Spleen (tissue), 11 donors: ENCODE measurements at regions not wholly inside any gene's neighbourhood (a gene's known extent, or its start where the extent isn't known, plus 50 kb on each side); places are given as distances from the start of the nearest gene placed in this dataset.

Experiments
- DNase-seq: peaks from one replicate; pipeline ENCODE4 v3.0.0-alpha.2; 2020
- H3K27ac ChIP-seq, 8 donors: fragments of 200-600 bp; sonication (generic) in 7 of 8; 1 replicate in 4 of 8; 2 replicates in 4 of 8; pipeline versions ENCODE4 v1.5.0 to v1.8.0; 2016 to 2021; ENCODE audit warnings: inconsistent platforms in 4 of 8, mild to moderate bottlenecking in 4 of 8, moderate library complexity in 1 of 8
- H3K27me3 ChIP-seq, 7 donors: fragments of 200-600 bp; sonication (generic) in 6 of 7; replicated peaks in 1 of 7; 1 replicate in 4 of 7; 2 replicates in 3 of 7; pipeline versions ENCODE4 v1.5.0 to v1.8.0; 2016 to 2021; ENCODE audit warnings: inconsistent platforms in 3 of 7, mild to moderate bottlenecking in 1 of 7
- H3K36me3 ChIP-seq, 6 donors: fragments of 200-600 bp; sonication (generic) in 5 of 6; 1 replicate in 4 of 6; 2 replicates in 2 of 6; pipeline versions ENCODE4 v1.5.0 to v1.8.0; 2016 to 2021; ENCODE audit warnings: inconsistent platforms in 2 of 6
- H3K4me1 ChIP-seq, 6 donors: fragments of 200-600 bp; sonication (generic) in 5 of 6; 1 replicate in 3 of 6; 2 replicates in 3 of 6; pipeline versions ENCODE4 v1.5.0 to v1.8.0; 2016 to 2021; ENCODE audit warnings: inconsistent platforms in 3 of 6
- H3K4me3 ChIP-seq, 8 donors: fragments of 200-600 bp; sonication (generic) in 7 of 8; 1 replicate in 4 of 8; 2 replicates in 4 of 8; pipeline versions ENCODE4 v1.5.0 to v1.8.0; 2016 to 2021; ENCODE audit warnings: inconsistent platforms in 4 of 8, mild to moderate bottlenecking in 4 of 8, moderate library complexity in 2 of 8
- H3K9me3 ChIP-seq, 8 donors: fragments of 200-600 bp; sonication (generic) in 7 of 8; 1 replicate in 4 of 8; 2 replicates in 4 of 8; pipeline versions ENCODE4 v1.5.0 to v1.8.0; 2016 to 2021; ENCODE audit warnings: inconsistent platforms in 4 of 8
- POLR2A ChIP-seq, 3 donors: fragments of 450-650 bp; IDR thresholded peaks; one replicate each; pipeline ENCODE4 v1.5.1; 2017; ENCODE audit warnings: antibody characterized with exemption in 3 of 3, mild to moderate bottlenecking in 1 of 3
- POLR2AphosphoS5 ChIP-seq, 3 donors: sonication (generic); formaldehyde crosslinking; IDR thresholded peaks; one replicate each; pipeline ENCODE4 v1.5.1; 2017; ENCODE audit warnings: antibody characterized with exemption in 3 of 3
- WGBS, 5 donors: extraction: QIAGEN DNeasy Blood & Tissue Kit in 3 of 5; methylation state at CpG; one replicate each; pipeline versions ENCODE4 v1.1.5 to v1.1.7; 2013 to 2018; 5-methylcytosine and 5-hydroxymethylcytosine counted together
- intact Hi-C: fragments of 100-400 bp; cut with DNase I; formaldehyde crosslinking; loops from one replicate; pipeline ENCODE4 v1.15.0; 2023; ENCODE audit warnings: low total_unique reads
- TF ChIP-seq, protein P1 (sequence below), 11 experiments: fragments of 200-600 bp in 7 of 11; fragments of 450-650 bp in 4 of 11; sonication (generic) in 4 of 11; IDR thresholded peaks in 8 of 11; conservative IDR thresholded peaks in 3 of 11; 1 replicate in 7 of 11; 2 replicates in 4 of 11; pipeline versions ENCODE4 v1.4.0 to v1.8.0; 2016 to 2021; ENCODE audit warnings: antibody characterized with exemption in 11 of 11, inconsistent platforms in 4 of 11, mild to moderate bottlenecking in 1 of 11
- donor health status: healthy with polysubstance abuse.
- donor health status: DM: no; HTN: no; CAD: no; lungs with moderate emphysema.
- donor health status: DM: no; HTN: no; CAD: no.
- donor health status: Bipolar disorder and iron deficiency.
- donor health status: healthy.
- donor health status: DM: no; HTN: no; CAD: no.
- donor health status: DM: yes; HTN: yes; CAD: no.

DNA sequence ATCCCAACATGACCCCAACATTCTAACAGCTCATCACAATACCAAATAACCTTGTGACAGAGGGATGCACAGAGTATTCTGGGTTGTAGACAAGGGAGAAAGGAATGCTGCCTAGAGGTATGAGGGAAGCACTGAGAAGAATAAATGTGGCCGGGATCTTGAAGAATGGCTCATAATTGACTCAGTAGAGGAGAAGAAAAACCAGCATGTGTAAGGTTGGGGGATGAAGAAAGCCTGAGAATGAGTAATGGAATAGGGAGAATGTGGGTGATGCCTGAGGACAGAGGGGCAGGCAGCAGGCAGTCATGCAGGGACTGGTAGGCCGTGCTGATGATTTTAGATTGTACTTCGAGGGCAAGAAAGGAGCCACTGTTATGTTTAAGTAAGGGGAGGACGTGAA lies 75.4 kb upstream of the ELMO1 start:
- H3K27ac ChIP-seq: no peak overlapping the region
- peaks cover 0 to 6% (median 0%) of the 10 kb centered on the region in 8 donors for H3K9me3 ChIP-seq
- H3K4me1 ChIP-seq: no peaks in the 10 kb centered on the region
- H3K36me3 ChIP-seq: no peaks in the 10 kb centered on the region
- intact Hi-C loops: no loop called here
- no peak for DNase-seq
- whole genome bisulfite sequencing, 5 donors: 79 to 92% (median 87%) methylated on average over 4 of the region's 4 CpGs
- no peaks in the 10 kb centered on the region for H3K27me3 ChIP-seq
- H3K4me3 ChIP-seq: no peak overlapping the region
- TF ChIP-seq, protein P1, sequence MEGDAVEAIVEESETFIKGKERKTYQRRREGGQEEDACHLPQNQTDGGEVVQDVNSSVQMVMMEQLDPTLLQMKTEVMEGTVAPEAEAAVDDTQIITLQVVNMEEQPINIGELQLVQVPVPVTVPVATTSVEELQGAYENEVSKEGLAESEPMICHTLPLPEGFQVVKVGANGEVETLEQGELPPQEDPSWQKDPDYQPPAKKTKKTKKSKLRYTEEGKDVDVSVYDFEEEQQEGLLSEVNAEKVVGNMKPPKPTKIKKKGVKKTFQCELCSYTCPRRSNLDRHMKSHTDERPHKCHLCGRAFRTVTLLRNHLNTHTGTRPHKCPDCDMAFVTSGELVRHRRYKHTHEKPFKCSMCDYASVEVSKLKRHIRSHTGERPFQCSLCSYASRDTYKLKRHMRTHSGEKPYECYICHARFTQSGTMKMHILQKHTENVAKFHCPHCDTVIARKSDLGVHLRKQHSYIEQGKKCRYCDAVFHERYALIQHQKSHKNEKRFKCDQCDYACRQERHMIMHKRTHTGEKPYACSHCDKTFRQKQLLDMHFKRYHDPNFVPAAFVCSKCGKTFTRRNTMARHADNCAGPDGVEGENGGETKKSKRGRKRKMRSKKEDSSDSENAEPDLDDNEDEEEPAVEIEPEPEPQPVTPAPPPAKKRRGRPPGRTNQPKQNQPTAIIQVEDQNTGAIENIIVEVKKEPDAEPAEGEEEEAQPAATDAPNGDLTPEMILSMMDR (IDR thresholded peaks at IDR 0.05 in 8 of 11, conservative IDR thresholded peaks at IDR 0.05 in 3 of 11): no peak
- TF ChIP-seq POLR2A (IDR thresholded peaks at IDR 0.05) (no peak), POLR2AphosphoS5 (IDR thresholded peaks at IDR 0.05) (no peak)

DNA sequence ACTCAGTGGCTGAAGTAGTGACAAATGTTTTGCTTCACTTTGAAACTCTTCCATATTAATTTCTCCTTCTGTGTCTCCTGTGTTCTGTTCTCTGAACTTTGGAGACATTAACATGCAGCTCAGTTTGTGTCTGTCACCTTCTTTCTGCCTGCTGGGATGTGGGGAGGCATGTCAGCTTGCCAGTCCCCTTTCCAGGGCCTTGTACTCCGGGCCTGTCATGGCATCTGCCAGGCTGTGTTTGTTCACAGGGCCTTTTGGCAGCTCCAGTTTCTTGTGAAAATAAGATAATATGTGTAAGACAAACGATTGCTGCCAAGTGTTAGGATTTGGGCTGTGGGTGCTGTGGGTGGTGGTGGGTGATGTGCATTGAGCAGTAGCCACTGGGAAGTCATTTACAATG lies 76.1 kb upstream of the ELMO1 start:
- H3K4me1 ChIP-seq: no peaks in the 10 kb centered on the region
- no peak overlapping the region for H3K27ac ChIP-seq
- H3K36me3 ChIP-seq: no peaks in the 10 kb centered on the region
- H3K27me3 ChIP-seq: no peaks in the 10 kb centered on the region
- no peak for DNase-seq
- no peak overlapping the region for H3K4me3 ChIP-seq
- 55 to 80% (median 74%) methylated on average over 2 of the region's 2 CpGs for WGBS, 5 donors
- intact Hi-C loops: no loop called here
- H3K9me3 ChIP-seq: peaks cover 0 to 6% (median 0%) of the 10 kb centered on the region in 8 donors
- TF ChIP-seq, protein P1 (IDR thresholded peaks at IDR 0.05 in 8 of 11, conservative IDR thresholded peaks at IDR 0.05 in 3 of 11): no peak
- TF ChIP-seq POLR2A (IDR thresholded peaks at IDR 0.05) (no peak), POLR2AphosphoS5 (IDR thresholded peaks at IDR 0.05) (no peak)

DNA sequence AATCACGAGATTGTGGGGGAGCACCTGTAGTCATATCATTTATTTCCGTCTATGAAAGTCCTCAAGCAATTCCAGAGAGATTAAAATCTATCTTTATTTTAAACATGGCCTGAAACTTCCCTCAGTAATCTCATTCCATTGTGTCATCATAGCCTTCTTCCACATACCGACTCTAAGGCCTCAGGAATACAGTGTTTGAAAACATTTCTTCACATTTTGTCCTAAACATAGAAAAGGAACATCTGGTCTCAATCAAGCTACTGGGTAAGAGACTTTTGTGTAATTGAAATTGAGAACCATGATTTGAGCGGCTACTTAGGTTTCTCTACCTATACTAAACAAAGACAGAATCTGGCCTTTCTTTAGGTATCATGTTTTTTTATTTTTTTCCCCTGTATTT lies 78.0 kb upstream of the ELMO1 start:
- no peaks in the 10 kb centered on the region for H3K27me3 ChIP-seq
- H3K27ac ChIP-seq: no peak overlapping the region
- H3K36me3 ChIP-seq: no peaks in the 10 kb centered on the region
- intact Hi-C loops: no loop called here
- 78 to 91% (median 85%) methylated on average over 4 of the region's 4 CpGs for WGBS, 5 donors
- H3K4me1 ChIP-seq: no peaks in the 10 kb centered on the region
- peaks cover 0 to 3% (median 0%) of the 10 kb centered on the region in 8 donors for H3K9me3 ChIP-seq
- no peak for DNase-seq
- TF ChIP-seq POLR2A (IDR thresholded peaks at IDR 0.05) (no peak), POLR2AphosphoS5 (IDR thresholded peaks at IDR 0.05) (no peak)
- TF ChIP-seq, protein P1 (IDR thresholded peaks at IDR 0.05 in 8 of 11, conservative IDR thresholded peaks at IDR 0.05 in 3 of 11): no peak
- H3K4me3 ChIP-seq: no peak overlapping the region

DNA sequence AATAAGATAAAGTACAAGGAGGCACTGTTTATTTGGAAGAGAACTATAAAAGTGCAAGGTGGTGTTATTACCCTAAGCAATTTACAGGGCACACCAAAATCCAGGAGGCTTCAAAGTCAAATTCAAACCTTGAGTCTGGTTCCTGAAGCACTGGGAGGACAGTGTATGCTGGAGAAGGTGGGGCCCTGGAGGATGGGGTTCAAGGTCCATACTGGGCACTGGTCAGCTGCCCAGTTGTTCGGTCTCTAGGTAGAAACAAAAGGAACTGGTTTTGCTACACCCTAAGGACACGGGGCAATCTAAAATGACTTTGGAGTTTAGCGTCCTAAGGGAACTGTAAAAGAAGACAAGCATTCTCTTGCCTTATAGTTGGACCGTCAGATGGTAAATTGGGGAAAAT lies 78.4 kb upstream of the ELMO1 start:
- Histone ChIP-seq H3K4me1 (no peaks in the 10 kb centered on the region), H3K9me3 (no peaks in the 10 kb centered on the region), H3K27me3 (no peaks in the 10 kb centered on the region), H3K4me3 (no peak overlapping the region), H3K36me3 (no peaks in the 10 kb centered on the region), H3K27ac (no peak overlapping the region)
- intact Hi-C loops: no loop called here
- WGBS, 5 donors: 75 to 85% (median 79%) methylated on average over 4 of the region's 4 CpGs
- no peak for TF ChIP-seq POLR2AphosphoS5 (IDR thresholded peaks at IDR 0.05)
- TF ChIP-seq POLR2A (IDR thresholded peaks at IDR 0.05): no peak
- TF ChIP-seq, protein P1 (IDR thresholded peaks at IDR 0.05 in 8 of 11, conservative IDR thresholded peaks at IDR 0.05 in 3 of 11): no peak
- no peak for DNase-seq
